ENCODE measurements at regions not wholly inside any gene's neighbourhood (a gene's known extent, or its start where the extent isn't known, plus 50 kb on each side); places are given as distances from the start of the nearest gene placed in this dataset.

DNA sequence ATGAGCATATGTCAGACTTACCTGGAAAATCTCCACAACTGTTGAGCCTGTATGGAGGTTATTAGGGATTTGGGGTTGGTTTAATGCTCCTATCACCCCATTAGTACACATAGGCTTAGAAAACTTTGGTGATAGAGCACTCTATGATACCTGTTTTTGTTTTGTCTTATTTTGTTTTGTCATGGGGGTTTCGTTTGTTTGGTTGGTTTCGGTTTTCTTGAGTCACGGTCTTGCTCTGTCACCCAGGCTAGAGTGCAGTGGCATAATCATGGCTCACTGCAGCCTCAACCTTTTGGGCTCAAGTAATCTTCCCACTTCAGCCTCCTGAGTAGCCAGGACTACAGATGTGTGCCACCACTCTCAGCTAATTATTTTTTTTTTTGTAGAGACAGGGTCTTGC, 70.0 kb downstream of the MZT1 start:
- Histone ChIP-seq H3K9me3 (ENCODE audit: low read length) (no peaks in the 10 kb centered on the region), H3K4me2 (ENCODE audit: low read length) (no peak overlapping the region), H3K27me3 (ENCODE audit: insufficient read depth, low read depth, low read length) (no peaks in the 10 kb centered on the region), H3K36me3 (ENCODE audit: insufficient read depth, low read length) (no peaks in the 10 kb centered on the region), H3K27ac (ENCODE audit: low read length) (no peak overlapping the region), H3F3A (ENCODE audit: insufficient read depth, low read length, poor library complexity, severe bottlenecking) (no peaks in the 10 kb centered on the region), H2AFZ (ENCODE audit: low read depth, low read length) (no peak overlapping the region), H3K9me2 (ENCODE audit: insufficient read depth, low read length) (no peaks in the 10 kb centered on the region), H4K20me1 (ENCODE audit: insufficient read depth) (no peaks in the 10 kb centered on the region), H3K4me3 (ENCODE audit: low read length) (no peak overlapping the region), H3K9ac (ENCODE audit: low read length) (no peak overlapping the region), H3K79me2 (replicated peaks; ENCODE audit: insufficient read depth, low read length) (no peaks in the 10 kb centered on the region)
- TF ChIP-seq EZH2 (IDR thresholded peaks at IDR 0.05; ENCODE audit: borderline replicate concordance, insufficient read depth, low read length, poor library complexity, severe bottlenecking) (no peak), EP300 (conservative IDR thresholded peaks at IDR 0.05; ENCODE audit: poor library complexity, severe bottlenecking) (no peak), RAD21 (conservative IDR thresholded peaks at IDR 0.05) (no peak), SMC3 (conservative IDR thresholded peaks at IDR 0.05; ENCODE audit: poor library complexity) (no peak), POLR2AphosphoS5 (IDR thresholded peaks at IDR 0.05) (no peak), TAF1 (IDR thresholded peaks at IDR 0.05; ENCODE audit: low read depth) (no peak), MXI1 (conservative IDR thresholded peaks at IDR 0.05; ENCODE audit: poor library complexity, severe bottlenecking) (no peak)
- TF ChIP-seq, protein P1, sequence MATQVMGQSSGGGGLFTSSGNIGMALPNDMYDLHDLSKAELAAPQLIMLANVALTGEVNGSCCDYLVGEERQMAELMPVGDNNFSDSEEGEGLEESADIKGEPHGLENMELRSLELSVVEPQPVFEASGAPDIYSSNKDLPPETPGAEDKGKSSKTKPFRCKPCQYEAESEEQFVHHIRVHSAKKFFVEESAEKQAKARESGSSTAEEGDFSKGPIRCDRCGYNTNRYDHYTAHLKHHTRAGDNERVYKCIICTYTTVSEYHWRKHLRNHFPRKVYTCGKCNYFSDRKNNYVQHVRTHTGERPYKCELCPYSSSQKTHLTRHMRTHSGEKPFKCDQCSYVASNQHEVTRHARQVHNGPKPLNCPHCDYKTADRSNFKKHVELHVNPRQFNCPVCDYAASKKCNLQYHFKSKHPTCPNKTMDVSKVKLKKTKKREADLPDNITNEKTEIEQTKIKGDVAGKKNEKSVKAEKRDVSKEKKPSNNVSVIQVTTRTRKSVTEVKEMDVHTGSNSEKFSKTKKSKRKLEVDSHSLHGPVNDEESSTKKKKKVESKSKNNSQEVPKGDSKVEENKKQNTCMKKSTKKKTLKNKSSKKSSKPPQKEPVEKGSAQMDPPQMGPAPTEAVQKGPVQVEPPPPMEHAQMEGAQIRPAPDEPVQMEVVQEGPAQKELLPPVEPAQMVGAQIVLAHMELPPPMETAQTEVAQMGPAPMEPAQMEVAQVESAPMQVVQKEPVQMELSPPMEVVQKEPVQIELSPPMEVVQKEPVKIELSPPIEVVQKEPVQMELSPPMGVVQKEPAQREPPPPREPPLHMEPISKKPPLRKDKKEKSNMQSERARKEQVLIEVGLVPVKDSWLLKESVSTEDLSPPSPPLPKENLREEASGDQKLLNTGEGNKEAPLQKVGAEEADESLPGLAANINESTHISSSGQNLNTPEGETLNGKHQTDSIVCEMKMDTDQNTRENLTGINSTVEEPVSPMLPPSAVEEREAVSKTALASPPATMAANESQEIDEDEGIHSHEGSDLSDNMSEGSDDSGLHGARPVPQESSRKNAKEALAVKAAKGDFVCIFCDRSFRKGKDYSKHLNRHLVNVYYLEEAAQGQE (IDR thresholded peaks at IDR 0.05; ENCODE audit: borderline replicate concordance): no peak
- TF ChIP-seq, protein P2, sequence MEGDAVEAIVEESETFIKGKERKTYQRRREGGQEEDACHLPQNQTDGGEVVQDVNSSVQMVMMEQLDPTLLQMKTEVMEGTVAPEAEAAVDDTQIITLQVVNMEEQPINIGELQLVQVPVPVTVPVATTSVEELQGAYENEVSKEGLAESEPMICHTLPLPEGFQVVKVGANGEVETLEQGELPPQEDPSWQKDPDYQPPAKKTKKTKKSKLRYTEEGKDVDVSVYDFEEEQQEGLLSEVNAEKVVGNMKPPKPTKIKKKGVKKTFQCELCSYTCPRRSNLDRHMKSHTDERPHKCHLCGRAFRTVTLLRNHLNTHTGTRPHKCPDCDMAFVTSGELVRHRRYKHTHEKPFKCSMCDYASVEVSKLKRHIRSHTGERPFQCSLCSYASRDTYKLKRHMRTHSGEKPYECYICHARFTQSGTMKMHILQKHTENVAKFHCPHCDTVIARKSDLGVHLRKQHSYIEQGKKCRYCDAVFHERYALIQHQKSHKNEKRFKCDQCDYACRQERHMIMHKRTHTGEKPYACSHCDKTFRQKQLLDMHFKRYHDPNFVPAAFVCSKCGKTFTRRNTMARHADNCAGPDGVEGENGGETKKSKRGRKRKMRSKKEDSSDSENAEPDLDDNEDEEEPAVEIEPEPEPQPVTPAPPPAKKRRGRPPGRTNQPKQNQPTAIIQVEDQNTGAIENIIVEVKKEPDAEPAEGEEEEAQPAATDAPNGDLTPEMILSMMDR (IDR thresholded peaks at IDR 0.05; ENCODE audit: poor library complexity, severe bottlenecking): no peak

DNA sequence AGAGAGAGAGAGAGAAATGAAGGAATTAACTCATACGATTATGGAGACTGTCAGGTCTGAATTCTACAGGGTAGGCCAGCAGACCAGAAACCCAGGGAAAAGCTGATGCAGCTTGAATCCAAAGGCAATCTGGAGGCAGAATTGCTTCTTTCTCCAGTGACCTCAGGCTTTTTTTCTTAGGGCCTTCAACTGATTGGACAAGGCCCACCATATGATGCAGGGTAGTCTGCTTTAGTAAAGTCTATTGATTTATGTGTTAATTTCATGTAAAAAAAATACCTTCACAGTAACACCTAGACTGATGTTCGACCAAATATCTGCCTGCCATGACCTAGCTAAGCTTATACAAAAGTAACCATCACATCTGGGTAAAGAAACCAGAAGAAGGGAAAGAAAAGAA, 71.1 kb downstream of the MZT1 start:
- no peaks in the 10 kb centered on the region for H3K9me3 ChIP-seq (ENCODE audit: low read length)
- H2AFZ ChIP-seq (ENCODE audit: low read depth, low read length): no peak overlapping the region
- H3K79me2 ChIP-seq (replicated peaks; ENCODE audit: insufficient read depth, low read length): no peaks in the 10 kb centered on the region
- H3K9me2 ChIP-seq (ENCODE audit: insufficient read depth, low read length): no peaks in the 10 kb centered on the region
- H3K9ac ChIP-seq (ENCODE audit: low read length): no peak overlapping the region
- no peak for TF ChIP-seq TAF1 (IDR thresholded peaks at IDR 0.05; ENCODE audit: low read depth)
- TF ChIP-seq, protein P1 (IDR thresholded peaks at IDR 0.05; ENCODE audit: borderline replicate concordance): no peak
- TF ChIP-seq POLR2AphosphoS5 (IDR thresholded peaks at IDR 0.05): no peak
- TF ChIP-seq RAD21 (conservative IDR thresholded peaks at IDR 0.05): no peak
- TF ChIP-seq, protein P2 (IDR thresholded peaks at IDR 0.05; ENCODE audit: poor library complexity, severe bottlenecking): no peak
- TF ChIP-seq MXI1 (conservative IDR thresholded peaks at IDR 0.05; ENCODE audit: poor library complexity, severe bottlenecking): no peak
- TF ChIP-seq EP300 (conservative IDR thresholded peaks at IDR 0.05; ENCODE audit: poor library complexity, severe bottlenecking): no peak
- no peak for TF ChIP-seq SMC3 (conservative IDR thresholded peaks at IDR 0.05; ENCODE audit: poor library complexity)
- TF ChIP-seq EZH2 (IDR thresholded peaks at IDR 0.05; ENCODE audit: borderline replicate concordance, insufficient read depth, low read length, poor library complexity, severe bottlenecking): no peak
- no peaks in the 10 kb centered on the region for H3F3A ChIP-seq (ENCODE audit: insufficient read depth, low read length, poor library complexity, severe bottlenecking)
- H3K4me3 ChIP-seq (ENCODE audit: low read length): no peak overlapping the region
- H3K36me3 ChIP-seq (ENCODE audit: insufficient read depth, low read length): no peaks in the 10 kb centered on the region
- no peak overlapping the region for H3K27ac ChIP-seq (ENCODE audit: low read length)
- no peaks in the 10 kb centered on the region for H3K27me3 ChIP-seq (ENCODE audit: insufficient read depth, low read depth, low read length)
- H4K20me1 ChIP-seq (ENCODE audit: insufficient read depth): no peaks in the 10 kb centered on the region
- H3K4me2 ChIP-seq (ENCODE audit: low read length): no peak overlapping the region

Measured in neural cell (in vitro differentiated cells).